KOPT-K1 (cell line): ENCODE measurements at regions not wholly inside any gene's neighbourhood (a gene's known extent, or its start where the extent isn't known, plus 50 kb on each side); places are given as distances from the start of the nearest gene placed in this dataset.

ENCODE experiments used
- H3K27ac ChIP-seq: fragments of 200-600 bp; sonication (generic); 2 replicates; pipeline ENCODE4 v1.5.1; 2016; ENCODE audit warnings: antibody characterized with exemption, mild to moderate bottlenecking, low read depth, low read length; ENCODE audit not compliant: poor library complexity, severe bottlenecking
- H3K36me3 ChIP-seq: fragments of 200-600 bp; sonication (generic); 2 replicates; pipeline ENCODE4 v1.5.1; 2017; ENCODE audit warnings: antibody characterized with exemption, mild to moderate bottlenecking, low read length, moderate library complexity; ENCODE audit not compliant: insufficient read depth
- H3K9me3 ChIP-seq: fragments of 200-600 bp; sonication (generic); 2 replicates; pipeline ENCODE4 v1.5.1; 2017; ENCODE audit warnings: antibody characterized with exemption, low read length, mild to moderate bottlenecking; ENCODE audit not compliant: insufficient read depth, poor library complexity, severe bottlenecking

- no peaks in the 10 kb centered on the region for H3K9me3 ChIP-seq
- H3K27ac ChIP-seq: no peak overlapping the region
- H3K36me3 ChIP-seq: no peaks in the 10 kb centered on the region
Observed at GRCh38 chr5:3654515-3654914, 58.9 kb downstream of the IRX1 start.

- no peaks in the 10 kb centered on the region for H3K9me3 ChIP-seq
- H3K36me3 ChIP-seq: no peaks in the 10 kb centered on the region
- H3K27ac ChIP-seq: no peak overlapping the region
Observed at GRCh38 chr5:3656803-3657202, 61.2 kb downstream of the IRX1 start.

GRCh38 chr5:3657364-3658022 is 61.9 kb downstream of the IRX1 start:
- H3K9me3 ChIP-seq: no peaks in the 10 kb centered on the region
- no peaks in the 10 kb centered on the region for H3K36me3 ChIP-seq
- H3K27ac ChIP-seq: no peak overlapping the region

- no peak overlapping the region for H3K27ac ChIP-seq
- H3K36me3 ChIP-seq: no peaks in the 10 kb centered on the region
- H3K9me3 ChIP-seq: no peaks in the 10 kb centered on the region
Observed at GRCh38 chr5:3658929-3659328, 63.3 kb downstream of the IRX1 start.

- H3K36me3 ChIP-seq: no peaks in the 10 kb centered on the region
- no peaks in the 10 kb centered on the region for H3K9me3 ChIP-seq
- no peak overlapping the region for H3K27ac ChIP-seq
Observed at GRCh38 chr5:3659907-3660306, 64.3 kb downstream of the IRX1 start.

GRCh38 chr5:3660630-3661029 is 65.0 kb downstream of the IRX1 start:
- H3K9me3 ChIP-seq: no peaks in the 10 kb centered on the region
- H3K27ac ChIP-seq: no peak overlapping the region
- H3K36me3 ChIP-seq: no peaks in the 10 kb centered on the region

- Histone ChIP-seq H3K9me3 (no peaks in the 10 kb centered on the region), H3K36me3 (no peaks in the 10 kb centered on the region), H3K27ac (no peak overlapping the region)
Observed at GRCh38 chr5:3661755-3662296, 66.2 kb downstream of the IRX1 start.

- no peaks in the 10 kb centered on the region for H3K9me3 ChIP-seq
- no peak overlapping the region for H3K27ac ChIP-seq
- H3K36me3 ChIP-seq: no peaks in the 10 kb centered on the region
Observed at GRCh38 chr5:3662344-3662743, 66.7 kb downstream of the IRX1 start.

- no peaks in the 10 kb centered on the region for H3K9me3 ChIP-seq
- H3K36me3 ChIP-seq: no peaks in the 10 kb centered on the region
- H3K27ac ChIP-seq: no peak overlapping the region
Observed at GRCh38 chr5:3671337-3671736, 75.7 kb downstream of the IRX1 start.

- no peaks in the 10 kb centered on the region for H3K9me3 ChIP-seq
- no peaks in the 10 kb centered on the region for H3K36me3 ChIP-seq
- no peak overlapping the region for H3K27ac ChIP-seq
Observed at GRCh38 chr5:3678801-3679200, 83.2 kb downstream of the IRX1 start.

- H3K9me3 ChIP-seq: no peaks in the 10 kb centered on the region
- no peaks in the 10 kb centered on the region for H3K36me3 ChIP-seq
- H3K27ac ChIP-seq: no peak overlapping the region
Observed at GRCh38 chr5:3680821-3681220, 85.2 kb downstream of the IRX1 start.

GRCh38 chr5:3684118-3684517 is 88.5 kb downstream of the IRX1 start:
- Histone ChIP-seq H3K9me3 (no peaks in the 10 kb centered on the region), H3K27ac (no peak overlapping the region), H3K36me3 (no peaks in the 10 kb centered on the region)

GRCh38 chr5:3684771-3685354 is 89.2 kb downstream of the IRX1 start:
- no peaks in the 10 kb centered on the region for H3K9me3 ChIP-seq
- H3K36me3 ChIP-seq: no peaks in the 10 kb centered on the region
- no peak overlapping the region for H3K27ac ChIP-seq

GRCh38 chr5:3694819-3695218 is 99.2 kb downstream of the IRX1 start:
- Histone ChIP-seq H3K36me3 (no peaks in the 10 kb centered on the region), H3K9me3 (peaks cover 16% of the 10 kb centered on the region), H3K27ac (no peak overlapping the region)

- peaks cover 16% of the 10 kb centered on the region for H3K9me3 ChIP-seq
- H3K36me3 ChIP-seq: no peaks in the 10 kb centered on the region
- H3K27ac ChIP-seq: no peak overlapping the region
Observed at GRCh38 chr5:3695818-3696217, 100.2 kb downstream of the IRX1 start.

- Histone ChIP-seq H3K9me3 (peaks cover 16% of the 10 kb centered on the region), H3K36me3 (no peaks in the 10 kb centered on the region), H3K27ac (no peak overlapping the region)
Observed at GRCh38 chr5:3698412-3698811, 102.8 kb downstream of the IRX1 start.
